GM23338 (cell line): ENCODE measurements at regions not wholly inside any gene's neighbourhood (a gene's known extent, or its start where the extent isn't known, plus 50 kb on each side); places are given as distances from the start of the nearest gene placed in this dataset.

Experiments
- ATAC-seq: fragments of 200-7000 bp; cut with Tn5 transposase; 3 replicates; pipeline ENCODE4 v1.9.1; 2020
- DNase-seq: peaks from one replicate; pipeline ENCODE4 v3.0.0-alpha.2; 2015; ENCODE audit warnings: low spot score
- H2AFZ ChIP-seq: fragments of 200-600 bp; sonication (generic); 2 replicates; pipeline ENCODE4 v1.8.0; 2016; ENCODE audit warnings: antibody characterized with exemption, mild to moderate bottlenecking, moderate library complexity
- H3F3A ChIP-seq: fragments of 200-600 bp; sonication (generic); replicated peaks from 2 replicates; pipeline ENCODE4 v1.8.0; 2017; ENCODE audit warnings: antibody characterized with exemption, mixed run types, low read depth
- H3K27ac ChIP-seq: fragments of 200-600 bp; sonication (generic); 2 replicates; pipeline ENCODE4 v1.6.1; 2016; ENCODE audit warnings: low read depth
- H3K27me3 ChIP-seq: fragments of 200-600 bp; sonication (generic); 2 replicates; pipeline ENCODE4 v1.8.0; 2016; ENCODE audit warnings: mild to moderate bottlenecking, mixed run types, moderate library complexity; ENCODE audit not compliant: insufficient read depth
- H3K36me3 ChIP-seq: fragments of 200-600 bp; sonication (generic); 2 replicates; pipeline ENCODE4 v1.8.0; 2016; ENCODE audit warnings: mild to moderate bottlenecking; ENCODE audit not compliant: insufficient read depth
- H3K4me1 ChIP-seq: fragments of 200-600 bp; sonication (generic); 2 replicates; pipeline ENCODE4 v1.8.0; 2016; ENCODE audit warnings: mild to moderate bottlenecking, moderate library complexity; ENCODE audit not compliant: insufficient read depth
- H3K4me2 ChIP-seq: fragments of 200-600 bp; sonication (generic); 2 replicates; pipeline ENCODE4 v1.7.1; 2017; ENCODE audit warnings: mixed run types
- H3K4me3 ChIP-seq: fragments of 200-600 bp; sonication (generic); 2 replicates; pipeline ENCODE4 v1.6.1; 2016; ENCODE audit warnings: mixed run types
- H3K79me2 ChIP-seq: fragments of 200-600 bp; sonication (generic); replicated peaks from 2 replicates; pipeline ENCODE4 v1.8.0; 2017; ENCODE audit warnings: mild to moderate bottlenecking; ENCODE audit not compliant: insufficient read depth
- H3K9me2 ChIP-seq: fragments of 200-600 bp; sonication (generic); 2 replicates; pipeline ENCODE4 v1.8.0; 2017; ENCODE audit not compliant: insufficient read depth
- H4K20me1 ChIP-seq: fragments of 200-600 bp; sonication (generic); replicated peaks from 2 replicates; pipeline ENCODE4 v1.8.0; 2017; ENCODE audit warnings: mild to moderate bottlenecking; ENCODE audit not compliant: insufficient read depth
- H3K27ac Mint-ChIP-seq: 2 replicates; pipeline ENCODE4 v1.8.0; 2020; ENCODE audit warnings: inconsistent platforms, mild to moderate bottlenecking, moderate library complexity, mixed read lengths
- H3K27me3 Mint-ChIP-seq: 3 replicates; pipeline ENCODE4 v1.8.0; 2022; ENCODE audit warnings: low read depth, mild to moderate bottlenecking, moderate library complexity, mixed read lengths, inconsistent platforms; ENCODE audit not compliant: insufficient read depth, poor library complexity
- H3K36me3 Mint-ChIP-seq: 3 replicates; pipeline ENCODE4 v1.8.0; 2021; ENCODE audit warnings: low read depth, mild to moderate bottlenecking, inconsistent platforms, moderate library complexity, mixed read lengths
- H3K4me1 Mint-ChIP-seq: 3 replicates; pipeline ENCODE4 v1.8.0; 2020; ENCODE audit warnings: mild to moderate bottlenecking, inconsistent platforms, mixed read lengths
- H3K4me3 Mint-ChIP-seq: 3 replicates; pipeline ENCODE4 v1.8.0; 2021; ENCODE audit warnings: moderate library complexity, mild to moderate bottlenecking, inconsistent platforms, mixed read lengths
- H3K9me3 Mint-ChIP-seq: 3 replicates; pipeline ENCODE4 v1.8.0; 2020; ENCODE audit warnings: moderate library complexity, mild to moderate bottlenecking, inconsistent platforms, mixed read lengths
- ETS1 ChIP-seq: IDR thresholded peaks from 2 replicates; pipeline ENCODE4 v1.6.1; 2016; ENCODE audit warnings: antibody characterized with exemption
- EZH2 ChIP-seq: fragments of 200-600 bp; sonication (generic); IDR thresholded peaks from one replicate; pipeline ENCODE4 v1.8.0; 2017; ENCODE audit warnings: antibody characterized with exemption, mild to moderate bottlenecking, low read depth; ENCODE audit not compliant: unreplicated experiment
- EZH2phosphoT487 ChIP-seq: fragments of 200-600 bp; sonication (generic); IDR thresholded peaks from one replicate; pipeline ENCODE4 v1.8.1; 2018; ENCODE audit warnings: antibody characterized with exemption; ENCODE audit not compliant: unreplicated experiment
- JUNB ChIP-seq: IDR thresholded peaks from one replicate; pipeline ENCODE4 v1.6.1; 2016; ENCODE audit warnings: antibody characterized with exemption; ENCODE audit not compliant: unreplicated experiment
- POLR2AphosphoS5 ChIP-seq: IDR thresholded peaks from 2 replicates; pipeline ENCODE4 v1.6.1; 2016; ENCODE audit warnings: antibody characterized with exemption, low read depth
- ZNF114 ChIP-seq: fragments of 250-450 bp; sonication (Bioruptor Pico); IDR thresholded peaks from 2 replicates; pipeline ENCODE4 v1.5.0; 2020; ENCODE audit warnings: mild to moderate bottlenecking, moderate library complexity
- ZNF462 ChIP-seq: fragments of 250-450 bp; sonication (Bioruptor Pico); IDR thresholded peaks from 2 replicates; pipeline ENCODE4 v1.5.0; 2020; ENCODE audit warnings: mild to moderate bottlenecking, moderate library complexity

- H3F3A ChIP-seq, result no peaks in the 10 kb centered on the region
- no peaks in the 10 kb centered on the region for H3K27me3 ChIP-seq
- DNase-seq, result no peak
- no peak for ATAC-seq
- H3K4me1 ChIP-seq, result no peaks in the 10 kb centered on the region
- H3K27ac ChIP-seq, result no peak overlapping the region
- peaks cover 2% of the 10 kb centered on the region for H3K27me3 Mint-ChIP-seq
- no peaks in the 10 kb centered on the region for H3K4me1 Mint-ChIP-seq
- no peak overlapping the region for H3K4me3 Mint-ChIP-seq
- H3K36me3 ChIP-seq, result no peaks in the 10 kb centered on the region
- H3K9me2 ChIP-seq, result peaks cover 5% of the 10 kb centered on the region
- no peaks in the 10 kb centered on the region for H4K20me1 ChIP-seq
- no peaks in the 10 kb centered on the region for H3K79me2 ChIP-seq
- H3K36me3 Mint-ChIP-seq, result peaks cover 24% of the 10 kb centered on the region
- no peak overlapping the region for H3K4me2 ChIP-seq
- H3K9me3 Mint-ChIP-seq, result peaks cover 17% of the 10 kb centered on the region
- peak overlapping the region; percentile 48; the same call in 1 of the 2 replicates for H2AFZ ChIP-seq
- TF ChIP-seq EZH2phosphoT487 (no peak), ETS1 (no peak), EZH2 (no peak), ZNF114 (CRISPR knock-in tag) (no peak), POLR2AphosphoS5 (no peak), JUNB (no peak), ZNF462 (CRISPR knock-in tag) (no peak)
- no peak overlapping the region; the same call in 1 of the 2 replicates for H3K27ac Mint-ChIP-seq
- no peak overlapping the region for H3K4me3 ChIP-seq
Observed at GRCh38 chr10:53379956-53380355, 607.4 kb upstream of the MBL2 start.
